Vagina (tissue), 2 donors: ENCODE measurements at regions not wholly inside any gene's neighbourhood (a gene's known extent, or its start where the extent isn't known, plus 50 kb on each side); places are given as distances from the start of the nearest gene placed in this dataset.
"Not testable (repeated sequence)": the region's sequence is repeated elsewhere in the genome, so short reads cannot be mapped to it uniquely, and the experiment has no call there.

Experiments
- POLR2A ChIP-seq, 2 donors: fragments of 450-650 bp; IDR thresholded peaks; one replicate each; pipeline ENCODE4 v1.6.1; 2017; ENCODE audit warnings: antibody characterized with exemption in 2 of 2, mild to moderate bottlenecking in 2 of 2, moderate library complexity in 2 of 2
- TF ChIP-seq, protein P1 (sequence below), 3 experiments: fragments of 450-650 bp in 2 of 3; fragments of 200-600 bp in 1 of 3; sonication (generic) in 1 of 3; IDR thresholded peaks; one replicate each; pipeline ENCODE4 v1.5.1; 2017 to 2019; ENCODE audit warnings: antibody characterized with exemption in 3 of 3, mild to moderate bottlenecking in 2 of 3, moderate library complexity in 2 of 3

DNA sequence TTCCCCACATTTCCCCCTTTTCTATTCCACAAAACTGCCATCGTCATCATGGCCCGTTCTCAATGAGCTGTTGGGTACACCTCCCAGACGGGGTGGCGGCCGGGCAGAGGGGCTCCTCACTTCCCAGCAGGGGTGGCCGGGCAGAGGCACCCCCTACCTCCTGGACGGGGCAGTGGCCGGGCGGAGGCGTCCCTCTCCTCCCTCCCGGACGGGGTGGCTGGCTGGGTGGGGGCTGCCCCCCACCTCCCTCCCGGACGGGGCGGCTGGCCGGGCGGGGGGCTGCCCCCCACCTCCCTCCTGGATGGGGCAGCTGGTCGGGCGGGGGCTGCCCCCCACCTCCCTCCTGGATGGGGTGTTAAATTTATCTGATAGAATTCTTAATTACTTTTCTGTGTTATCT is 250.9 kb upstream of the B3GALT2 start:
- TF ChIP-seq, protein P1, sequence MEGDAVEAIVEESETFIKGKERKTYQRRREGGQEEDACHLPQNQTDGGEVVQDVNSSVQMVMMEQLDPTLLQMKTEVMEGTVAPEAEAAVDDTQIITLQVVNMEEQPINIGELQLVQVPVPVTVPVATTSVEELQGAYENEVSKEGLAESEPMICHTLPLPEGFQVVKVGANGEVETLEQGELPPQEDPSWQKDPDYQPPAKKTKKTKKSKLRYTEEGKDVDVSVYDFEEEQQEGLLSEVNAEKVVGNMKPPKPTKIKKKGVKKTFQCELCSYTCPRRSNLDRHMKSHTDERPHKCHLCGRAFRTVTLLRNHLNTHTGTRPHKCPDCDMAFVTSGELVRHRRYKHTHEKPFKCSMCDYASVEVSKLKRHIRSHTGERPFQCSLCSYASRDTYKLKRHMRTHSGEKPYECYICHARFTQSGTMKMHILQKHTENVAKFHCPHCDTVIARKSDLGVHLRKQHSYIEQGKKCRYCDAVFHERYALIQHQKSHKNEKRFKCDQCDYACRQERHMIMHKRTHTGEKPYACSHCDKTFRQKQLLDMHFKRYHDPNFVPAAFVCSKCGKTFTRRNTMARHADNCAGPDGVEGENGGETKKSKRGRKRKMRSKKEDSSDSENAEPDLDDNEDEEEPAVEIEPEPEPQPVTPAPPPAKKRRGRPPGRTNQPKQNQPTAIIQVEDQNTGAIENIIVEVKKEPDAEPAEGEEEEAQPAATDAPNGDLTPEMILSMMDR (IDR thresholded peaks at IDR 0.05) = not testable (repeated sequence)
- TF ChIP-seq POLR2A (IDR thresholded peaks at IDR 0.05) = not testable (repeated sequence)
